GM04504 (cell line): ENCODE measurements at regions not wholly inside any gene's neighbourhood (a gene's known extent, or its start where the extent isn't known, plus 50 kb on each side); places are given as distances from the start of the nearest gene placed in this dataset.
"Not testable (repeated sequence)": the region's sequence is repeated elsewhere in the genome, so short reads cannot be mapped to it uniquely, and the experiment has no call there.

Experiments
- DNase-seq: peaks from one replicate; pipeline ENCODE4 v3.0.0-alpha.2; 2012; ENCODE audit warnings: low read depth

DNA sequence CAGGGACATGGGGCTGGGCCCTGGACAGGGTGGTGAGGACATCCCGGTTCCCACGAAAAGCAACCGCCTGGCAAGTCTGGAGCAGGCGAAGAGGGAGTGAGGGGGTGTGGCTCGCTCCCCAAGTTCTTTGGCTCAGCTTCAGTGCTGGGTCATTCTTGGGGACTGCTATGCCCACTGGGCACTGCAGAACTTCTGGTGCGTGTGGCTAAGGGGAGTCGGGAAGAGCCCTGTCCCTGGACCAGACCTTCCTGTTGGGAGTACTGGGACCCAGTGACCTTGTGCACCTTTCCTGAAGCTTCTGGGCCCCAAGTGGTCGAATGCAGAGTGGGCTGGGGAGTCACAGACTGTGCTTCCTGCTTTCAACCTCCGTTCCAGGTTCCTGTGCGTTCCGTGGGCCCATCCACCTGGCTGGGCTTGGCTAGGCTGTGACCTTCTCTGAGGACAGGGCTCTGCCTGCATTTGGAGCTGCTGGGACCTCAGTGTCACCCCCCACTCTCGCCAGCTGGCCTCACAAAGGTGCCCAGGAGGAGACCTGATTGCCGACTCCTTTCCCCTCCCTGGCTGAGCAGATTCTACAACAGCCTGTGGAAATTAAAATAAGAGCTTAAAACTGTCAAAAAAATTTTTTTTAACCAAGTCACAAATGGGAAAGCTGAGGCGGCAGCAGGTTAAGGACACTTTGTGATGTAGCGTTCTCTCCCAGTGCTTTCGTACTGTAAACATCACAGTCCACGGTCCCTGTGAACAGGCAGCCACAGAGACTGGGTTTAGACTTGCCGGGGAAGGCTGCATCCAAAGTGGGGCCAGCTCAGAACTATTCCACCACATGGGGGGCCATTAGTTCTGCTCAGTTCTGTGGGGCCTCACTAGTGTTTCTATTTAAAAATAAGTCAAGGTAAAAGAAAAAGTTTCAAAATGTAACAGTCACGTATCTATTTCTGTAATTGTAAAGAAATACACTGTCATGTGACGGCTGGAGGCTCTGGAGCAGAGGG is 63.8 kb upstream of the WNT7B start:
- no peak for DNase-seq

GRCh38 chr22:46041642-46042041 is 64.7 kb upstream of the WNT7B start:
- no peak for DNase-seq

- DNase-seq, result no peak
Measured at GRCh38 chr22:46042786-46043185, 65.8 kb upstream of the WNT7B start.

- no peak for DNase-seq
Measured at GRCh38 chr22:46043339-46043738, 66.4 kb upstream of the WNT7B start.

DNA sequence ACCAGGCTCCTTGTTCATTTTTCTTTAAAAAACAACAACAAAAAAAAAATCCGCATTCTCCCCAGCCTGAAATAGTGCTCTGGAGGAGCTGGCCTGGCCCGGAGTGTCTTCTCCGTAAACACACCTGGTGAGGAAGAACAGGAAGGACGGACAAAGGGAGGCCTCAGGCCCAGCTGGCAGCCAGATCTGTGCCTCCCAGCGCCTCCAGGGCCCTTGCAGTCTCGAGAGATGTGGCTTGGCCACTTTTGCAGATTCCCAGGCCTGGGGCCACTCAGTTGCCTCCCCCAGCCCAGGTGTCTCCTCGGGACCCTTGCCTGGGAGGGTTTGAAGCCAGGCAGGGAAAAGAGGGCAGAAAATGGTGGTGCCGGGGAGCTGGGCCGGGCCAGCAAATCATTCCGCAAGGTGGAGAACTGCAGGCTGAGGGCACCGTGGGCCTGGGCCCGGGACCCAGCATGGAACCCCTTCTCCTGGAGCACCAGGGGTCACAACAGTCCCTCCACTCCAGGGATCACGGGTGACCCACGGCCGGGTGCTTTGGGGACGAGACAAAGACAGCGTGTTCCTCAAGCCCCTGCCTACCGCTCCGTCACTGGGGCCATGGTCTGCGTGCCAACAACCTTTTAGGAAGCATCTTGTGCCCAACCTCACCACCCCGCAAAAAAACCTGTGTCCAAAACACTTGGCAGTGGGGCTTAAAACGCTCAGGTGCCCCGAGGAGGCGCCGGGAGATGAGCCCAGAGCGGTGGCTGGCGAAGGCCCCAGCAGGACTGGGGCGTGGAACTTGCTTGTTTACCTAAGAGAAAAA is 67.1 kb upstream of the WNT7B start:
- no peak for DNase-seq

- DNase-seq, result no peak
Measured at GRCh38 chr22:46044621-46045458, 67.9 kb upstream of the WNT7B start.

GRCh38 chr22:46045459-46046298 is 68.7 kb upstream of the WNT7B start:
- DNase-seq, result no peak

DNA sequence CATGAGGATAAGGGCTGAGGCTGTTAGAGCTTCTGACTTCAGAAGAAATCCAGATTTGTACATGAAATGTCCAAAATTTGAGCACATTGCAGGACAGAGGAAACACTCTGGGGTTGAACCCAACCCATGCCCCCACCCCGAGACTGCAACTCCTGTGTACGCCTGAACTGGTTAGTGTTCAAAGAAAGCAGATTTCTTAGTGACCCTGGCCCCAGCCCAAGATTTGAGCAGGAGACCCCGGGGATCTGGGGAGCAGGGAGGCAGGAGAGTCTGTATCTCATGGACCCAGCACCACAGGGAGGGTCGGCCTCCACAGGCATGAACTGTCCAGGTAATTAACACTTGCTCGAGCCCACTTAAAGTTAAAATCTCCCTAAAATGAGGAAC is 69.3 kb upstream of the WNT7B start:
- DNase-seq, result no peak

GRCh38 chr22:46047226-46047625 is 70.3 kb upstream of the WNT7B start:
- DNase-seq, result no peak

- DNase-seq, result no peak
Measured at GRCh38 chr22:46047841-46048595, 71.1 kb upstream of the WNT7B start.

DNA sequence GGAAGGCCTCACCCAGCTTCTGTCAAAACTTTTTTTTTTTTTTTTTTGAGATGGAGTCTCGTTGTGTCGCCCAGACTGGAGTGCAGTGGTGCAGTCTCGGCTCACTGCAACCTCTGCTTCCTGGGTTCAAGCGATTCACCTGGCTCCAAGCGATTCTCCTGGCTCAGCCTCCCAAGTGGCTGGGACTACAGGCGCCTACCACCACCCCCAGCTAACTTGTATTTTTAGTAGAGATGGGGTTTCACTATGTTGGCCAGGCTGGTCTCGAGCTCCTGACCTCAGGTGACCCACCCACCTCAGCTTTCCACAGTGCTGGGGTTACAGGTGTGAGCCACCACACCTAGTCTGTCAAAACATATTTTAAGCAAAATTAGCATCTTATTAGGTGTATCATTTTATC is 71.7 kb upstream of the WNT7B start:
- not testable (repeated sequence) for DNase-seq

DNA sequence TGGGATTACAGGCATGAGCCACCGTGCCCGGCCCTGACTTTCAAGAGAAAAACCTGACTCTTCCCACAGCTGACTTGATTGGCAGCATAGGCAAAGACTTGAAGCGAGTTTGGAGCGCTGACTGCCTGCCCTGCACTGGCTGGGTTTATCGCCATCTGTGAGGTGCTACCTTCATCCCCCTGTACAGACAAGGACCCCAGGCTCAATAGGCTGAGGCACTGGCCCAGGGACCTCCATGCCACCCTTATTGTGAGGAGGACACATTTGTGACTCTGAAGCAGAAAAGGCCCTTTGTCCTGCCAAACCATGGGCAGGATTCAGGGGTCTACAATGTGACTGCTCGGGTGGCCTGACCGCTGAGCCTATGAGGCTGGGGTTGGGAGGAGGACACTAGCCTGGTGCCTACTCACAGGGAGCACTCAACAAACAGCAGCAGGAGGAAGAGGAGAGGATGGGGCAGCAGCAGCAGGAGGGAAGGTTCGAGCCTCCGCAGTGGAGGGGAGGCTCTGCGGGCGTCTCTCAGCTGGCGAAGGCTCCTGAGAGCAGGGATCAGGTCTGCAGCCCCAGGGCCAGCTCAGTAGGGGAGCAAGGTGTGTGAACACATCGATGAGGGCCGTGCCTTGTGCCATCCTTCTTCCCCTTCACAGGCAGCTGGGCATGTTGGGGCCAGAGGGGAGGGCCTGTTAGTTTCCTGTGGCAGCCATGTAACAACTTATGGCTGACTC is 72.9 kb upstream of the WNT7B start:
- DNase-seq, result no peak

DNA sequence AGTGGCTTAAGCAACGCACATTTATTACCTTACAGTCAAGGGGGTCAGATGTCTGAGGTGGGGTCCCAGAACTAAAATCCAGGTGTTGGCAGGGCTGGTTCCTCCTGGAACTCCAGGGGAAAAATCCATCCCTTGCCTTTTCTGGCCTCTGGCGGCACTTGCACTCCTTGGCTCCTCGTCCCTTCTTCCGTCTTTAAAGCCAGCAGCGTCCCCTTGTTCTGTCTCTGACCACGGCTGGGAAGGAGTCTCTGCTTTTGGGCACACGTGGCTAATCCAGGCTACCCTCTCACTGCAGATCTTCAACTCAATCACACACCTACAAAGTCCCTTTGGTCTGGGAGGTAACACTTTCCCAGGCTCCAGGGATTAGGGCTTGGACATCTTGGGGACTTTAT is 73.5 kb upstream of the WNT7B start:
- no peak for DNase-seq

DNA sequence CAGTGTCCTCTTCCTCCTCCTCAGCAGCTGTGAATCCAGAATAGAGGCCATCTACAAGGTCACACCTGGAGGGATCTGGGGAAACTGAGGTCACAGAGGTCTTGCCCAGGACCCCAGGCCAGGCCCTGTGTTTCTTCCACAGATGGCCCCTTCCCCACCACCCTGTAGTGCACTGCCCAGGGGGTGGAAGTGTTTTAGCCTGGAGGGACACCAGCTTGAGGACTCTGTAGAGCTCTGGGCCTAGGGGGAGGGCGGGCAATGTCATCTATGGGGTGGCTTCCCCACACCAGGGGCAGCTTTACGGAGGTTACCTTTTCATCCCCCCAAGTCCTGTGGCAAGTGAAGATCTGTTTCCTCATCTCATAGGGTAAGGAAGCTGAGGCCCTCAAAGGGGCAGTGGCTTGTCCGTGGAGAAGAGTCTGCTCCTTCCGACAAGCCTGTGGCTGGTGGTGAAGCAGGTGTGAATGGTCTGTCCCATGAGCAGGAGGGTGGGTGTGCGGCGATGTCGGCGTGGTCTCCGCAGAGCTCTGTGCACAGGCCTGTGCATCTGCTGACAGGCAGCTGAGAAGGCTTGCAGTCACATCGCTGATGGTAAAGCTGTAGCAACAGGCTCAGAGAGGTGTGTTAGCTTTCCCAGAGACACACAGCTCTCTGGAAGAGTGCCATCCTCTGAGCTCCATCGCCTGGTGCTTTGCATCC is 74.1 kb upstream of the WNT7B start:
- no peak for DNase-seq

DNA sequence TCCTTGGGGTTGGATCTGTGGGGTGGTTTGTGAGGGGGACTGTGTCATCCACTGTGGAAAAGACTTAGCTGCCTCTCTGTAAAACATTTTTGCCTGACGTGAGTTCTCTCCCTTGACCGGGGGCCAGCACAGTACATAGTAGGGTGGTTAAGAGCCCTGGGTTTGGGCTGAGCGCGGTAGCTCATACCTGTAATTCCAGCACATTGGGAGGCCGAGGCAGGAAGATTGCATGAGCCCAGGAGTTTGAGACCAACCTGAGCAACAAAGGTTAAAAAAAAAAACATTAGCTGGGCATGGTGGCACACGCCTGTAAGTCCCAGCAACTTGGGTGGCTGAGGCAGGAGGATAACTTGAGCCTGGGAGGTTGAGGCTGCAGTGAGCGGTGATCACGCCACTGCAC is 74.7 kb upstream of the WNT7B start:
- no peak for DNase-seq

GRCh38 chr22:46052331-46052771 is 75.4 kb upstream of the WNT7B start:
- DNase-seq, result no peak

GRCh38 chr22:46052801-46053562 is 76.0 kb upstream of the WNT7B start:
- no peak for DNase-seq

DNA sequence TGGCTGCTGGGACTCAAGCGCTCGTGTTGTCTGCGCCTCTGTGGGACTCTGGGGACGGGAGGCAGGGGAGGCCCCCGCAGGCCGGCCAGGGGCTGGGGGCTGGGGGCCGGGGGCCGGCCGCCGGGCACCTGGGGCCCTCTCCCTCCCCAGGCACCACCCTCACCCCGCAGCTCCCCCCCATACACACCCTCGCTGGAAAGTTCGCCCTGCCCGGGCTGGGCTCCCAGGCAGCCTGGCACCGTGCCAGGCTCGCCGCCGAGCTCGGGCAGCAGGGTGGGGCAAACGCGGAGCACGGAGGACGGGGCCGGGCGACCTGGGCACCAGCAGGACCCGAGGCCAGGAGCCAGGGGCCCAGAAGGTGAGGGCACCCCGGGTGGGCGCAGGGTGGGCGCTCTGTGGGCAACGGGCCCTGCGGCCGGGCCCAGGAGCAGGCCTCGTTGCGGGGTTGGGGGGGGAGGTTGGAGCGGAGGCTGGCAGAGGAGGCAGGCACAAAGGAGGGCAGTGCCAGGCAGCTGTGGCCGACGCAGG is 76.7 kb upstream of the WNT7B start:
- DNase-seq, result no peak
